Spleen (tissue), 3 donors: ENCODE measurements at regions not wholly inside any gene's neighbourhood (a gene's known extent, or its start where the extent isn't known, plus 50 kb on each side); places are given as distances from the start of the nearest gene placed in this dataset.

Experiments used
- POLR2A ChIP-seq, 3 donors: fragments of 450-650 bp; IDR thresholded peaks; one replicate each; pipeline ENCODE4 v1.5.1; 2017; ENCODE audit warnings: antibody characterized with exemption in 3 of 3, mild to moderate bottlenecking in 1 of 3
- POLR2AphosphoS5 ChIP-seq, 3 donors: sonication (generic); formaldehyde crosslinking; IDR thresholded peaks; one replicate each; pipeline ENCODE4 v1.5.1; 2017; ENCODE audit warnings: antibody characterized with exemption in 3 of 3

- no peak for TF ChIP-seq POLR2A (IDR thresholded peaks at IDR 0.05)
- TF ChIP-seq POLR2AphosphoS5 (IDR thresholded peaks at IDR 0.05), result peak in 1 of 3 donors; percentile 27
Measured at GRCh38 chr1:93750955-93751354, 69.3 kb upstream of the BCAR3 start.
